Right atrium auricular region (tissue), 2 donors: ENCODE measurements at regions not wholly inside any gene's neighbourhood (a gene's known extent, or its start where the extent isn't known, plus 50 kb on each side); places are given as distances from the start of the nearest gene placed in this dataset.
"Not testable (repeated sequence)": the region's sequence is repeated elsewhere in the genome, so short reads cannot be mapped to it uniquely, and the experiment has no call there.

Experiments used
- DNase-seq: peaks from one replicate; pipeline ENCODE4 v3.0.0-alpha.2; 2019; ENCODE audit warnings: low spot score
- H3K27ac ChIP-seq, 2 donors: fragments of 200-600 bp; sonication (generic); 1 replicate in 1 of 2; 2 replicates in 1 of 2; pipeline ENCODE4 v1.5.1; 2016 to 2019
- H3K27me3 ChIP-seq, 2 donors: fragments of 200-600 bp; sonication (generic); one replicate each; pipeline versions ENCODE4 v1.5.1 to v1.6.0; 2017 to 2019
- H3K36me3 ChIP-seq: fragments of 200-600 bp; sonication (generic); one replicate; pipeline ENCODE4 v1.5.1; 2016
- H3K4me1 ChIP-seq, 2 donors: fragments of 200-600 bp; sonication (generic); one replicate each; pipeline versions ENCODE4 v1.5.1 to v1.6.0; 2017 to 2019
- H3K4me3 ChIP-seq, 2 donors: fragments of 200-600 bp; sonication (generic); 1 replicate in 1 of 2; 2 replicates in 1 of 2; pipeline ENCODE4 v1.5.1; 2017 to 2019; ENCODE audit warnings: mild to moderate bottlenecking in 1 of 2, moderate library complexity in 1 of 2
- H3K9me3 ChIP-seq, 2 donors: fragments of 200-600 bp; sonication (generic); one replicate each; pipeline ENCODE4 v1.5.1; 2019
- TF ChIP-seq, protein P1 (sequence below), 2 donors: fragments of 200-600 bp; sonication (generic); IDR thresholded peaks; one replicate each; pipeline ENCODE4 v1.5.1; 2019; ENCODE audit warnings: antibody characterized with exemption in 2 of 2

DNA sequence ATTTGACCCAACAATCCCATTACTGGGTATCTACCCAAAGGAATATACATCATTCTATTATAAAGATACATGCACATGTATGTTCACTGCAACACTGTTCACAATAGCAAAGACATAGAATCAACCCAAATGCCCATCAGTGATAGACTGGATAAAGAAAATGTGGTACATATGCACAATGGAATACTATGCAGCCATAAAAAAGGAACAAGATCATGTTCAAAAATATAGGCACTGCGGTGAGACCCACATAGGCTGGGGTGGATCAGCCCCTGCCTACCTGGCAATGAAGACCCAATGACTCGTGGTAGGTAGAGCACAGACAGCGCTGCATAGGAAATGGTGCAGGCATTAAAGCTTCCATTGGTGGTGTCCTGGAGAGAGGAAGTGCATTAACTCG is 88.6 kb upstream of the NFIL3 start:
- not testable (repeated sequence) for DNase-seq, H3K9me3 ChIP-seq, H3K27me3 ChIP-seq, H3K27ac ChIP-seq, H3K4me1 ChIP-seq, H3K4me3 ChIP-seq, H3K36me3 ChIP-seq

- H3K4me1 ChIP-seq = no peaks in the 10 kb centered on the region
- no peaks in the 10 kb centered on the region for H3K9me3 ChIP-seq
- H3K27me3 ChIP-seq = no peaks in the 10 kb centered on the region
- TF ChIP-seq, protein P1, sequence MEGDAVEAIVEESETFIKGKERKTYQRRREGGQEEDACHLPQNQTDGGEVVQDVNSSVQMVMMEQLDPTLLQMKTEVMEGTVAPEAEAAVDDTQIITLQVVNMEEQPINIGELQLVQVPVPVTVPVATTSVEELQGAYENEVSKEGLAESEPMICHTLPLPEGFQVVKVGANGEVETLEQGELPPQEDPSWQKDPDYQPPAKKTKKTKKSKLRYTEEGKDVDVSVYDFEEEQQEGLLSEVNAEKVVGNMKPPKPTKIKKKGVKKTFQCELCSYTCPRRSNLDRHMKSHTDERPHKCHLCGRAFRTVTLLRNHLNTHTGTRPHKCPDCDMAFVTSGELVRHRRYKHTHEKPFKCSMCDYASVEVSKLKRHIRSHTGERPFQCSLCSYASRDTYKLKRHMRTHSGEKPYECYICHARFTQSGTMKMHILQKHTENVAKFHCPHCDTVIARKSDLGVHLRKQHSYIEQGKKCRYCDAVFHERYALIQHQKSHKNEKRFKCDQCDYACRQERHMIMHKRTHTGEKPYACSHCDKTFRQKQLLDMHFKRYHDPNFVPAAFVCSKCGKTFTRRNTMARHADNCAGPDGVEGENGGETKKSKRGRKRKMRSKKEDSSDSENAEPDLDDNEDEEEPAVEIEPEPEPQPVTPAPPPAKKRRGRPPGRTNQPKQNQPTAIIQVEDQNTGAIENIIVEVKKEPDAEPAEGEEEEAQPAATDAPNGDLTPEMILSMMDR (IDR thresholded peaks at IDR 0.05) = no peak
- H3K36me3 ChIP-seq = no peaks in the 10 kb centered on the region
- H3K4me3 ChIP-seq = no peak overlapping the region
- DNase-seq = no peak
- no peak overlapping the region for H3K27ac ChIP-seq
These were observed 80.0 kb upstream of the NFIL3 start for GRCh38 chr9:91503673-91504081.

DNA sequence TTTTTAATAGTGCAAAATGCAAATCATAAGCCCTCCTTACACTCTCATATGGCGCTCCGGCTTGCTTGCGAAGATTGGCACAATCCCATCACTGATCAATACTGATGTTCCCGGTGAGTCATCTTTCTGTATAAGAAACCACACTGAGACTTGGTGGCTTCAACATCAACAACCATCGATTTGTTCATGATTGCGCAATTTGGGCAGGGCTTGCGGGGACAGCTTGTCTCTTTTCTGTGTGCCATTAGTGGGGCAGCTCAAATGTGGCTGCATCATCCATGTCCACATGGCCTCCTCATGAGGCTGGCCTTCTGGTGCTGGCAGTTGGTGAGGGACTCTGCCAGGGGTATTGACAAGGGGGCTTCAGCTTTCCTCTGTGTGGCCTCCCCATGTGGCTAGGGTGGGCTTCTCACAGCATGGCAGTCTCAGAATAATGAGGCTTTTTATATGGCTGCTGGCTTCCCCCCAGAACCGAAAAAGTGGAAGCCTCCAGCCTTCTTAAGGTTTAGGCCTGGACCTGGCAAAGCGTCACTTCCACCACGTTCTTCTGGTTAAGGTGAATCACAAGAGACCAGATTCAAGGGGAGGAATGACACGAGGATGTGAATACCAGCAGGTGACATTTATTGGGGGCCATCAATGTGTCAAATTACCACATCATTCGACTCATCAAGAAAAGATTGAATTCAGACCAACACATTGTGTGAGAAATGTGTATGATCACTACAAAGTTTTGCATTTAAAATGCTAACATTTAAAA is 79.5 kb upstream of the NFIL3 start:
- Histone ChIP-seq H3K27me3 (no peaks in the 10 kb centered on the region), H3K4me1 (no peaks in the 10 kb centered on the region), H3K9me3 (no peaks in the 10 kb centered on the region), H3K27ac (no peak overlapping the region), H3K36me3 (no peaks in the 10 kb centered on the region), H3K4me3 (no peak overlapping the region)
- TF ChIP-seq, protein P1 (IDR thresholded peaks at IDR 0.05) = no peak
- DNase-seq = no peak

- H3K27ac ChIP-seq = no peak overlapping the region
- no peaks in the 10 kb centered on the region for H3K27me3 ChIP-seq
- H3K9me3 ChIP-seq = no peaks in the 10 kb centered on the region
- H3K4me3 ChIP-seq = no peak overlapping the region
- TF ChIP-seq, protein P1 (IDR thresholded peaks at IDR 0.05) = no peak
- H3K4me1 ChIP-seq = no peaks in the 10 kb centered on the region
- no peaks in the 10 kb centered on the region for H3K36me3 ChIP-seq
- DNase-seq = no peak
These were observed 78.8 kb upstream of the NFIL3 start for GRCh38 chr9:91502475-91502874.

- no peaks in the 10 kb centered on the region for H3K27me3 ChIP-seq
- no peaks in the 10 kb centered on the region for H3K9me3 ChIP-seq
- TF ChIP-seq, protein P1 (IDR thresholded peaks at IDR 0.05) = no peak
- no peaks in the 10 kb centered on the region for H3K4me1 ChIP-seq
- H3K4me3 ChIP-seq = no peak overlapping the region
- no peak for DNase-seq
- no peaks in the 10 kb centered on the region for H3K36me3 ChIP-seq
- no peak overlapping the region for H3K27ac ChIP-seq
These were observed 76.9 kb upstream of the NFIL3 start for GRCh38 chr9:91500509-91501014.

- DNase-seq = no peak
- Histone ChIP-seq H3K27me3 (no peaks in the 10 kb centered on the region), H3K36me3 (no peaks in the 10 kb centered on the region), H3K4me3 (no peak overlapping the region), H3K9me3 (no peaks in the 10 kb centered on the region), H3K4me1 (no peaks in the 10 kb centered on the region), H3K27ac (no peak overlapping the region)
- TF ChIP-seq, protein P1 (IDR thresholded peaks at IDR 0.05) = no peak
These were observed 72.7 kb upstream of the NFIL3 start for GRCh38 chr9:91496351-91496750.
